GM18909 (cell line): ENCODE measurements at regions not wholly inside any gene's neighbourhood (a gene's known extent, or its start where the extent isn't known, plus 50 kb on each side); places are given as distances from the start of the nearest gene placed in this dataset.
A peak's percentile ranks its signal among the peaks of the same experiment; 100 is the strongest.

Source experiments
- ATAC-seq: cut with Tn5 transposase; IDR thresholded peaks from one replicate; pipeline ENCODE4 v1.9.1; 2021; ENCODE audit warnings: mild to moderate bottlenecking; ENCODE audit not compliant: unreplicated experiment, poor library complexity

DNA sequence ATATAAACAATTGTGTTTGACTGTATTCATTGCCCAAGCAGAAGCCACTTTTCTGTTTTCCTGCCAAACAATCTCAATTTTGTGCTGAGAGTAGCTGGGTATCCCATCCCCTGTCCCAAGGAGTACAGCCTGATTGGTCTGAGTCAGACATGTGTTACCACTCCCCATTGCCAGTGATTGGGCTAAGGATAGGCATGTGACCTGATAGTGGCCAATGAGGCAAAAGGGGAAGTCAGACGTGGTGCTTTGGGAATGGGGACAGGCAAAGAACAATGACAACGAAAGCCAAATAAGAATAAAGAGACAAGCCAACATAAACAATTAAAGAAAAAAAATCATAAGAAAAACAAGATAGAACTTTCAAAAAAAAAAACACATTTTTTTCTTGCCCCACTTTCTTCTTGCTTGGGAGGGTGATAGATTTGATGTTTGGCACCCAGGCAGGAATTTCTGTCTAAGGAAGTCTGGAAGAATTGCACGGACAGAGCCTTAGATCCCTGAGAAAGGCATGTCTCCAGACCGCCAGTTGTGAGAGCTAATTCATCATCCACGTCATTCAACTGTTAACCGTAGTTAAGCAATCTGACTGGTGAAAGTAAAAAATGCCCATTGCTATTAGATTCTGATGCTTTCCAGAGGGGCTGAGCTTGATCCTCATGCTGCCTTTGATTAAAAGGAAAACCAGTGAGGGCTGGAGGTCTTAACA is 626.6 kb upstream of the TMEM132C start:
- ATAC-seq: no peak

- ATAC-seq: no peak
Measured at GRCh38 chr12:127642208-127642607, 624.8 kb upstream of the TMEM132C start.

DNA sequence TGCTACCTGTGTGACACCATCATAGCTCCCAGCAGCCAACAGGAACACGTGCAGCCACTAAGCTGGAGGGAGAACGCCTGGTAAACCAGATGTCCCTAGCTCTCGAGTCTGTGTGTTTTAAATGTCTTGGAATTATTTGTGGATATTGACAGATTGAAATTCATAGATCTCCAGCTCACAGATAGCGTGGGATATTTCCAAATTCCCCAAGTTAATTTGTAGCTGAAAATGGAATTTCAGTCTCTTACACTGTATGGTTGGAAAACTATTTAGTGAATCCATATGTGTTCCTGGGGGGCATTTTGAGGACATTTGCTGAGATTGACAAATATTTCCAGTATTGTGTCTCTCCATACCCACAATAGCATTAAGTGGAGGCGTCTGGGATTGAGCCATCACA is 618.6 kb upstream of the TMEM132C start:
- ATAC-seq: no peak

DNA sequence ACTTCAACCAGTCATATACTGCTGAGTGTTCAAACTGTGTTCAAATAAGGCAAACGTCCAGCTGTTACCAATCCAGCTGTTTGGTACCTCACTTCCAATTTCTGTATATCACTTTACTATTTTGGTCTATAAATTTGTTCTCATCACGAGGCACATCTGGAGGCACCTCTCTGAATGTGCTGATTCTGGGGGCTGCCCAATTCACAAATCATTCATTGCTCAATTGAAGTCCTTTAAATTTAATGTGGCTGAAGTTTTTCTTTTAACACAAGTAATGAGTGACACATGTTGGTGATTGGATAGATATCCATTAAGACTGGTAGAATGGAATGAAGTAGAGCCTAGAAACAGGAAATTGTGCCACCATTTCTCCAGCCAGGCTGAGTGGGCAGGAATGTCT is 617.0 kb upstream of the TMEM132C start:
- ATAC-seq: no peak

DNA sequence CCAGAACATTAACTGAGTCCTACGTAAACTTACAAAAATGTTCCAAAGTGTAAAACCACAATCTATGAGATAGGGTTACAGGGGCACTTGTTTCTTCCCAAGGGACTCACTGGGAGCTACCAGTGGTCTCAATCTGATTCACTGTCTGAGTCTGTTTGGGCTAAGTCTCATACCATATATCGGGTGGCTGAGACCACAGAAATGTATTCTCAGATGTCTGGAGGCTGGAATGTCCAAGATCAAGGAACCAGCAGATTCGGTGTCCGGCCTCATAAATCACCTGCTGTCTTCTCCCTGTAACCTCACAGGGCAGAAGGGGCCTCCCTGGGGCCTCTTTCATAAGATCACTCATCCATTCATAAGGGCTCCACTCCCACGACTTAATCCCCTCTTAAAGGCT is 616.3 kb upstream of the TMEM132C start:
- no peak for ATAC-seq

- ATAC-seq: no peak
Measured at GRCh38 chr12:127652281-127652680, 614.7 kb upstream of the TMEM132C start.

GRCh38 chr12:127654383-127654985 is 612.5 kb upstream of the TMEM132C start:
- no peak for ATAC-seq

DNA sequence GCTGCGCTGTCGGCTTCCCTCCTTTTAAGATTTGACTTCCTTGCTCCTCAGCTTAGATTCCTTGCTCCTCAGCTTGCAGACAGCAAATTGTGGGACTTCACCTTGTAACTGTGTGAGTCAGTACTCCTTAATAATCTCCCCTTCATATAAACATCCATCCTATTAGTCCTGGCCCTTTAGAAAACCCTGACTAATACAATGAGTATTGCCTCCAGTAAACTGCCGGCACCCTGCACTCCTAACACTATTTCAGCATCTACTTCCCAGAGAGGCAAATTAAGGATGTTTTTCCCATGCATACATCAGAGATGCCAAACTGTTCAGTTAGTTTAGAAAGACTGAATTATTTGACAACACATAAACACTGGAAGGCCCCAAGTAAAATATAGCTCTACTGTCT is 611.3 kb upstream of the TMEM132C start:
- no peak for ATAC-seq

DNA sequence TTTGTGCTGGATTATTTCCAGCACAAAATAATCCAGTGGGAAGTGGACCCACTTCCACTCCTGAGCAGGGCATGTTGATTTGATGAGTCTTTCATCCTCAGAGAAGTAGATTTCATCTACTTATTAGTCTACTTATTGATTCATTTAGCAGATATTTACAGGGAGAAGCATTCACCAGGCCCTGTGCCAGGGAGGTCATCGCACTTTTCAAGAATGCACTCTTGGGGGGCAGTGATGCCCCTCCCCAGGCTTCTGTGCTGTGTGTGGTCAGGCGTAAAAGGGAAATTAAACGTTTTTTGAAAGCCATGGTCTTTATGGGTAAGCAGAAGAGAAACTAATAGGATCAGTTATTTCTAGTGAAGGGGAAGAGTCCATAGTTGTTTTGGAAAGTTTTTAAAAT is 610.7 kb upstream of the TMEM132C start:
- ATAC-seq: no peak

DNA sequence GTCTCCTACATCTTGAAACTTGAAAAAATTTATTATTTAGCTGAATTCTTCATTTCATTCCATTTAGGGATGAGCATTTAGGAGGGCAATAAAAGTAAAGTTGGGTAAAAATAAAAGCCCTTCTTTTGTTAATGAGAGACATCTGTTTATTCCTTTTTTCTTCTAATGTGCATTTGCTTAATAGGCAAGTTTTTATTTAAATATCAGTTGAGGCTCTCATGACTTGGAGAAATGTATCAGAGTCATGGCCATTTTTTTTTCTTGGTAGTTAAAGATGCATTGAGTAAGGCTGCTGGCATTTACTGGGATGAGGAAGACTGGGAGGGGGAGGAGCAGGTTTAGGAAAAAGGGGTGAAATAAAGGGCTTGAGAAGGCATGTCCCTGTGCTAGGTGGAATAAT is 609.9 kb upstream of the TMEM132C start:
- ATAC-seq: no peak

GRCh38 chr12:127660961-127661360 is 606.0 kb upstream of the TMEM132C start:
- no peak for ATAC-seq

- ATAC-seq: no peak
Measured at GRCh38 chr12:127663716-127664115, 603.3 kb upstream of the TMEM132C start.

GRCh38 chr12:127664901-127665300 is 602.1 kb upstream of the TMEM132C start:
- no peak for ATAC-seq

- ATAC-seq: no peak
Measured at GRCh38 chr12:127667131-127667685, 599.8 kb upstream of the TMEM132C start.

GRCh38 chr12:127670294-127670693 is 596.7 kb upstream of the TMEM132C start:
- ATAC-seq: no peak

GRCh38 chr12:127670796-127671195 is 596.2 kb upstream of the TMEM132C start:
- ATAC-seq: no peak

- no peak for ATAC-seq
Measured at GRCh38 chr12:127675936-127676335, 591.0 kb upstream of the TMEM132C start.

DNA sequence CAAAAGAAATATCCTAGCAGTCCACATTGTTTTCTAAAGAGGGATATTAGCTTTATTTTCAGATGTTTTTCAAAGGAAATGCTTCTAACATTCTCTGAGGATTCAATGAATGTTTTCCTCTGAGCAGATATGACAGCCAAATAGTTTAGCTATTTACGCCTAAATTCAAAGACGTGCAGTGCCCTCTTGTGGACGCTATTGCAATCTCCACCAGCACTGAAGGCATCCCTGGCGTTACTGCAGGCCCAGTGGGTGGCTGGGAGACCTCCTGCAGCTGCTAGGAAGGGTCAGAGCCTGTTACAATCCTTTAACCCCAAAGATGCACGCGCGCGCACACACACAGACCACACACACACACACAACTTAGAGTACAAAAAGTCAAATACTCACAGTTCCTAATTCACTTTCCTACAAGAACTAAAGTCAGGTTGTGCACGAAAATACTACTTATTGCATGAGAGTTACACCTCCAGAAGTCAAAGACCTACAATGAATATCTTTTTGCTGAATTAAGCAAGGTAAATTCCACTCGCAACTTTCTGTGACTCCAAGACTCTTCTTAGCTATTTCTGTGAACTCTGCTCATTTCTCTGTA is 589.3 kb upstream of the TMEM132C start:
- peak; percentile 68 for ATAC-seq

- no peak for ATAC-seq
Measured at GRCh38 chr12:127678945-127679344, 588.0 kb upstream of the TMEM132C start.

DNA sequence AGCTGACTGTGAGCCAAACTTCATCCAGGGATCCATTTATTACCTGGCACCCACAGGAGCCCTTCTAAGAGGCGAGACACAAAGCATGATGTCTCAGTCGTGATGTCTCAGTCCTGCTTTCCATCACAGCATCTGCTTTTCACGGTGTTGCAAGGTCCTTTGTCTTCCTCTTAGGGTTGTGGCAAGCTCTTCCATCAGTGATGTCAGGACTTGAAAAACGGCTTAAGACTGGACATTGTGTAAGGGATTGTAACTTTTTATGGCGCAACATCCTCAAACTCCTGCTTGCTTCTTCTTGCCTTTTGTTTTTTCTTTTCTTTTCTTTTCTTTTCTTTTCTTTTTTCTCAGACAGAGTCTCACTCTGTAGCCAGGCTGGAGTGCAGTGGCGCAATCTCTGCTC is 586.5 kb upstream of the TMEM132C start:
- no peak for ATAC-seq

- no peak for ATAC-seq
Measured at GRCh38 chr12:127681151-127681754, 585.7 kb upstream of the TMEM132C start.
